DMS153 (cell line): ENCODE measurements at regions not wholly inside any gene's neighbourhood (a gene's known extent, or its start where the extent isn't known, plus 50 kb on each side); places are given as distances from the start of the nearest gene placed in this dataset.
"Not testable (repeated sequence)": the region's sequence is repeated elsewhere in the genome, so short reads cannot be mapped to it uniquely, and the experiment has no call there.

Experiments
- DNase-seq: peaks from one replicate; lab custom pipeline; 2025; lab: John Stamatoyannopoulos, UW

DNA sequence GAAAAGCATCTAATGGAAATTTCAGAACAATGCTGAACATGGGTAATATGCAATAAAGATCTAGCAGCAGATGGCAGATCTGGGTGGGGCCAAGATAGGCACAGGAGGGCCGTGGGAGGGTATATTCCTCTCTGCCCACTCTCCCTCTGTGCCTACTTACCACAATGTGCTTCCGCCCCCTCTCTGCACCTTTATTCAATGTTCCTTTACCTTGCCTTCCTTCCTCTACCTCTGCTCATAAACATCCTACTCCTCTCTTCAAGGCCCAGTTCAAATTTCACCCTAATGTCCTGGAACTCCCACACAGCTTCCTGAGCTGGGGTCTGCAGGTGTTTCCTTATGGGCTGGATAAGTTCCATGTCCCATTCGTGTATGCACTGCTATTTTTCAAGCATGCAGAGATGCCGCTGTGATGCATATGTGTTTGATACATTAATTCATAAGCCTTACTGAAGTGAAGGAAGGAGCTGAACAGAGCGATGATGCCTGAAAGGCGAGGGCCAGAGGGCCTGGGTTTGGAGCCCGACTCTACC is 65.6 kb upstream of the EDEM3 start:
- no peak for DNase-seq

GRCh38 chr1:184818646-184819045 is 64.0 kb upstream of the EDEM3 start:
- no peak for DNase-seq

GRCh38 chr1:184817003-184817402 is 62.3 kb upstream of the EDEM3 start:
- DNase-seq: not testable (repeated sequence)

GRCh38 chr1:184813528-184814089 is 59.0 kb upstream of the EDEM3 start:
- no peak for DNase-seq

- no peak for DNase-seq
Observed at GRCh38 chr1:184811439-184812111, 56.9 kb upstream of the EDEM3 start.

GRCh38 chr1:184810735-184811343 is 56.2 kb upstream of the EDEM3 start:
- DNase-seq: no peak

DNA sequence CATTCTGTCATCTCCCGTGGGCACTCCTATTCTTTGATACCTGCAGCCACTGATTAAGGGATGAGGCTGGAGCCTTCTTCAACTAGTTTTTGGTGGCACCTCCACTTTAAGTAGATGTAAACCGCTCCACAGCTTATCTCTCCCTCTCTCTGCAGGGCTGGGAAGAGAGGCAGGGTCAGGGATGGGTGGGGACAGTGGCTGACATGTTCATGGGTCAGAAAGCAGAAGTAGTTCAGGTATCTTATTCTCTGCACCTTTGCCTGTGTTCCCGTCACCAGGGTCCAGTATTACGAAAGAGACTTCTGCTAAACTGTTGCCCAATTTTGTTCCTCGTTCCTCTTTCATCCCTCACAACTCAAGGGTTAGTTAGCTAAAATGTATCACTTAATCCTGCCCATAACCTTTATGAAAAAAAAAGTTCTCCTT is 51.7 kb upstream of the EDEM3 start:
- DNase-seq: no peak

DNA sequence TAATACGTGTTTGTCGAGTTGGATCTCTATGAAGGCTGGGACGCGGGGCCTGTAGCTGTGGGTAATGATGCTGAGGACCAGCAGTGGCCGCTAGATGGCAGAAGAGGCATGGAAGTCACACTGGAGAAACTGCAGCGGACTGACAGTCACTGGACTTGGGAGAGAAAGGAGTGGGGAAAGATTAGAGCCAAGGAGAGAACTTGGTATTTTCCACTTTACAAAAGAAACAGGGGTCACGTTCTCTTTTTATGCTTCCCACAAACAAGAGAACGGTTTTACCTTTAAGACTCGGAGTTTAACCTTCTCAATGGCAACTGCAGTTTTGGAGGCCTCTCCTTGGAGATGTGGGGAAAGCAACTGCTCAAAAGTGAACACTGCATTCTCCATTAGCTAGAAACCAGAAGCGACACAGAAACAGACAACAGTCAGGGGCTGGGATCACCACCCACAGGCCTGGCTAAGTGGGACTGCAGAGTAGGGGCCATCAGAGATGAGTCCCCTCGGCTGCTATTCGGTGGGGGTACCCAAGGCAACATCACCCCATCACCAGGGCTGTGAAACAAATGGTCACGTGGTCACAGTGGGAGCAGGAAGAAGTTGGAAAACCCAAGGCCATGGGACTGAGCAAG is 51.1 kb upstream of the EDEM3 start:
- peak; percentile 84 for DNase-seq
